ENCODE measurements at regions not wholly inside any gene's neighbourhood (a gene's known extent, or its start where the extent isn't known, plus 50 kb on each side); places are given as distances from the start of the nearest gene placed in this dataset.
"Not testable (repeated sequence)": the region's sequence is repeated elsewhere in the genome, so short reads cannot be mapped to it uniquely, and the experiment has no call there.

- Mint-ChIP-seq H3K4me3 (no peak overlapping the region), H3K9me3 (no peaks in the 10 kb centered on the region), H3K27me3 (peaks cover 29% of the 10 kb centered on the region), H3K27ac (peak overlapping the region; percentile 3), H3K4me1 (peaks cover 16% of the 10 kb centered on the region), H3K36me3 (no peaks in the 10 kb centered on the region)
- CTCF ChIA-PET, result interaction anchor here (1.0 to 1.2 kb wide), 2 partner anchors 18 to 163 kb away, joined by 3 read pairs; no protein-coding TSS in a partner anchor
- no peak for DNase-seq
Measured at GRCh38 chr22:22791438-22792181, 96.0 kb upstream of the IGLL5 start.

- DNase-seq, result peak; percentile 3
- CTCF ChIA-PET, result interaction anchor here (1.0 to 1.2 kb wide), 2 partner anchors 17 to 162 kb away, joined by 3 read pairs; no protein-coding TSS in a partner anchor
- not testable (repeated sequence) for H3K36me3 Mint-ChIP-seq, H3K4me3 Mint-ChIP-seq, H3K9me3 Mint-ChIP-seq
- peak overlapping the region; percentile 3 for H3K27ac Mint-ChIP-seq
- H3K4me1 Mint-ChIP-seq, result peaks cover 16% of the 10 kb centered on the region
- H3K27me3 Mint-ChIP-seq, result peaks cover 29% of the 10 kb centered on the region
Measured at GRCh38 chr22:22792205-22792786, 95.3 kb upstream of the IGLL5 start.

- CTCF ChIA-PET, H3K4me3 Mint-ChIP-seq, H3K27ac Mint-ChIP-seq, H3K36me3 Mint-ChIP-seq, H3K9me3 Mint-ChIP-seq, H3K4me1 Mint-ChIP-seq, DNase-seq: not testable (repeated sequence)
- H3K27me3 Mint-ChIP-seq, result peaks cover 44% of the 10 kb centered on the region
Measured at GRCh38 chr22:22795639-22796038, 92.0 kb upstream of the IGLL5 start.

GRCh38 chr22:22796724-22797123 is 90.9 kb upstream of the IGLL5 start:
- Mint-ChIP-seq H3K4me3 (no peak overlapping the region), H3K9me3 (no peaks in the 10 kb centered on the region), H3K27ac (no peak overlapping the region), H3K36me3 (no peaks in the 10 kb centered on the region), H3K4me1 (no peaks in the 10 kb centered on the region), H3K27me3 (peaks cover 49% of the 10 kb centered on the region)
- CTCF ChIA-PET, result no interaction called here
- DNase-seq, result no peak

GRCh38 chr22:22798232-22798616 is 89.4 kb upstream of the IGLL5 start:
- DNase-seq, result no peak
- CTCF ChIA-PET, result interaction anchor here (1.2 to 2.8 kb wide), 5 partner anchors 10 to 86 kb away, joined by 3 to 21 read pairs (median 7); no protein-coding TSS in a partner anchor
- Mint-ChIP-seq H3K4me3 (no peak overlapping the region), H3K27me3 (peaks cover 45% of the 10 kb centered on the region), H3K9me3 (no peaks in the 10 kb centered on the region), H3K4me1 (no peaks in the 10 kb centered on the region), H3K36me3 (no peaks in the 10 kb centered on the region), H3K27ac (no peak overlapping the region)

GRCh38 chr22:22798716-22799115 is 88.9 kb upstream of the IGLL5 start:
- Mint-ChIP-seq H3K4me3 (no peak overlapping the region), H3K36me3 (no peaks in the 10 kb centered on the region), H3K27ac (no peak overlapping the region), H3K27me3 (peaks cover 49% of the 10 kb centered on the region), H3K9me3 (no peaks in the 10 kb centered on the region), H3K4me1 (no peaks in the 10 kb centered on the region)
- DNase-seq, result no peak
- CTCF ChIA-PET, result interaction anchor here (0.8 to 2.8 kb wide), 8 partner anchors 10 to 158 kb away, joined by 3 to 21 read pairs (median 4); no protein-coding TSS in a partner anchor

GRCh38 chr22:22799561-22799960 is 88.1 kb upstream of the IGLL5 start:
- DNase-seq, result no peak
- Mint-ChIP-seq H3K36me3 (no peaks in the 10 kb centered on the region), H3K9me3 (no peaks in the 10 kb centered on the region), H3K27ac (no peak overlapping the region), H3K4me1 (no peaks in the 10 kb centered on the region), H3K27me3 (peaks cover 49% of the 10 kb centered on the region), H3K4me3 (no peak overlapping the region)
- CTCF ChIA-PET, result interaction anchor here (0.8 to 2.8 kb wide), 7 partner anchors 11 to 157 kb away, joined by 3 to 21 read pairs (median 4); no protein-coding TSS in a partner anchor

- Mint-ChIP-seq H3K27ac (no peak overlapping the region), H3K4me1 (no peaks in the 10 kb centered on the region), H3K27me3 (peaks cover 56% of the 10 kb centered on the region), H3K4me3 (no peak overlapping the region), H3K36me3 (no peaks in the 10 kb centered on the region), H3K9me3 (no peaks in the 10 kb centered on the region)
- CTCF ChIA-PET, result interaction anchor here (0.6 to 2.4 kb wide), 5 partner anchors 9 to 156 kb away, joined by 3 to 15 read pairs (median 3); no protein-coding TSS in a partner anchor
- no peak for DNase-seq
Measured at GRCh38 chr22:22800716-22801115, 86.9 kb upstream of the IGLL5 start.

GRCh38 chr22:22802339-22802970 is 85.2 kb upstream of the IGLL5 start:
- Mint-ChIP-seq H3K27ac (no peak overlapping the region), H3K4me1 (no peaks in the 10 kb centered on the region), H3K36me3 (no peaks in the 10 kb centered on the region), H3K9me3 (no peaks in the 10 kb centered on the region), H3K27me3 (peaks cover 63% of the 10 kb centered on the region), H3K4me3 (no peak overlapping the region)
- CTCF ChIA-PET, result interaction anchor here (0.7 to 2.4 kb wide), 21 partner anchors 8 to 172 kb away, joined by 3 to 22 read pairs (median 4); no protein-coding TSS in a partner anchor
- peak; percentile 67 for DNase-seq

- Mint-ChIP-seq H3K4me3 (no peak overlapping the region), H3K9me3 (no peaks in the 10 kb centered on the region), H3K4me1 (no peaks in the 10 kb centered on the region), H3K27me3 (peaks cover 60% of the 10 kb centered on the region), H3K27ac (no peak overlapping the region), H3K36me3 (no peaks in the 10 kb centered on the region)
- CTCF ChIA-PET, result interaction anchor here (0.9 to 2.4 kb wide), 8 partner anchors 52 to 156 kb away, joined by 3 to 15 read pairs (median 6); no protein-coding TSS in a partner anchor
- DNase-seq, result peak; percentile 10
Measured at GRCh38 chr22:22803285-22803853, 84.2 kb upstream of the IGLL5 start.

- H3K27me3 Mint-ChIP-seq, result peaks cover 23% of the 10 kb centered on the region
- H3K9me3 Mint-ChIP-seq, result no peaks in the 10 kb centered on the region
- no peak overlapping the region for H3K4me3 Mint-ChIP-seq
- peak; percentile 85 for DNase-seq
- no peaks in the 10 kb centered on the region for H3K36me3 Mint-ChIP-seq
- no peak overlapping the region for H3K27ac Mint-ChIP-seq
- CTCF ChIA-PET, result interaction anchor here (0.6 to 13.8 kb wide), 26 partner anchors 7 to 474 kb away, joined by 3 to 191 read pairs (median 7); no protein-coding TSS in a partner anchor
- H3K4me1 Mint-ChIP-seq, result peaks cover 23% of the 10 kb centered on the region
Measured at GRCh38 chr22:22810018-22810427, 77.6 kb upstream of the IGLL5 start.

- Mint-ChIP-seq H3K36me3 (no peaks in the 10 kb centered on the region), H3K27me3 (peaks cover 21% of the 10 kb centered on the region), H3K27ac (no peak overlapping the region), H3K9me3 (no peaks in the 10 kb centered on the region), H3K4me3 (no peak overlapping the region), H3K4me1 (peaks cover 27% of the 10 kb centered on the region)
- CTCF ChIA-PET, result interaction anchor here (0.6 to 13.8 kb wide), 24 partner anchors 8 to 474 kb away, joined by 3 to 191 read pairs (median 8); no protein-coding TSS in a partner anchor
- DNase-seq, result peak; percentile 16
Measured at GRCh38 chr22:22810471-22810870, 77.1 kb upstream of the IGLL5 start.

GRCh38 chr22:22811016-22812009 is 76.3 kb upstream of the IGLL5 start:
- H3K27me3 Mint-ChIP-seq, result peaks cover 15% of the 10 kb centered on the region
- H3K9me3 Mint-ChIP-seq, result no peaks in the 10 kb centered on the region
- CTCF ChIA-PET, result interaction anchor here (1.0 to 13.8 kb wide), 21 partner anchors 7 to 473 kb away, joined by 3 to 191 read pairs (median 8); no protein-coding TSS in a partner anchor
- peaks cover 3% of the 10 kb centered on the region for H3K36me3 Mint-ChIP-seq
- no peak overlapping the region for H3K4me3 Mint-ChIP-seq
- no peak for DNase-seq
- no peak overlapping the region for H3K27ac Mint-ChIP-seq
- H3K4me1 Mint-ChIP-seq, result peaks cover 36% of the 10 kb centered on the region

All from activated naive CD4-positive, alpha-beta T cell treated with anti-CD3 and anti-CD28 coated beads, Interleukin-2, amount 10 ng/mL, durations not matched to agents 7 days and 5 days (primary cell).